ENCODE measurements at regions not wholly inside any gene's neighbourhood (a gene's known extent, or its start where the extent isn't known, plus 50 kb on each side); places are given as distances from the start of the nearest gene placed in this dataset.

DNA sequence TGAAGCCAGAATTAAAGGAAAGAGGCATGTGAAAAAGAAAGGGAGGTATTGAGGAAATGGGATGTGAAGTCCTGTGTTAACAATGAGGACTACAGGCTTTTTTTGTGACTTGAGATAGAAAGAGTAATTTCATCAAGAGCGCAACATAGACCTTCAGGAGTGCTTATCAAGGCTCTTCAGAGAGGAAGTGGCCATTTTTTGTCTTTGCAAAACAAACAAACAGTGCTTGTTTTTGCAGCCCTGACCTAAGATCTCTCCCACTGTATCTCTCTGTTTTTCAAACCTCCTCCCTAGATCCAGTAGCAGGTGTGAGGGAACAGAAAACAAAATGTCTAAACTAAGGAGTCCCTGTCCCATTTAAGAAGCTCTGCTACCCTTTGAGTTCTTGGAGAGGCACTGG lies 710.3 kb upstream of the MARCKS start:
- DNase-seq (ENCODE audit: low read depth), result no peak

DNA sequence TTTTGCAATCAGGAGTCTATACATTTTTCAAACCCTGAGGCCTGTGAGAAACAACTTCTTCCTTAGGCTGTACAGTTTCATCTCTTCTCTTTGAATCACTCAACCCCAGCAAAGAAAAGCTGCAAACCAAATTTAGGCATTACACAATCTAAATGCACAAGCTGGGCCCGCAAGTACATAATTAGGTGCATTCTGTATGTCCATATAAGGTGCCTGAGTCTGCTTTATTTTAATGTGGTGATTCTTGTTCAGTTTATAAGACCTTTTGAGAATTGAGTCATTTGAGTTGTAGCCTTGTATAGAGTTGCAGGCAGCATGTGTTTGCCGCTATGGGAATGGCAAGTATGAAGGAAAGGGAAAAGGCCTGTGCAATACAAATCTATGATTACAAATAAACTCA lies 709.6 kb upstream of the MARCKS start:
- DNase-seq (ENCODE audit: low read depth), result no peak

DNA sequence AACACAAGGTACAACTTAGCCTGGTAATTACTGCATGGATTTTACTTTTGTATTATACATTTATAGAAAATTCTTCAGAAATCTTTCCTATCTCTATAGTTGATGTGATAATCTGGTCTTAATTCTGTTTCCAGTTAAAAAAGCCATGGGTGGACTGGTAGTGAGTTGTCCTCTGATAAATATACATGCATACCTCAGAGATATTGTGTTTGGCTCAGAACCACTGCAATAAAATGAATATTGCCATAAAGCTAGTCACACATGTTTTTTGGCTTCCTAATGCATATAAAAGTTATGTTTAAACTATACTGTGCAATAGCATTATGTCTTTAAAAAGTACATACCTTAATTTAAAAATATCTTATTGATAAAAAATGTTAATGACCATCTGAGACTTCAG lies 708.6 kb upstream of the MARCKS start:
- no peak for DNase-seq (ENCODE audit: low read depth)

DNA sequence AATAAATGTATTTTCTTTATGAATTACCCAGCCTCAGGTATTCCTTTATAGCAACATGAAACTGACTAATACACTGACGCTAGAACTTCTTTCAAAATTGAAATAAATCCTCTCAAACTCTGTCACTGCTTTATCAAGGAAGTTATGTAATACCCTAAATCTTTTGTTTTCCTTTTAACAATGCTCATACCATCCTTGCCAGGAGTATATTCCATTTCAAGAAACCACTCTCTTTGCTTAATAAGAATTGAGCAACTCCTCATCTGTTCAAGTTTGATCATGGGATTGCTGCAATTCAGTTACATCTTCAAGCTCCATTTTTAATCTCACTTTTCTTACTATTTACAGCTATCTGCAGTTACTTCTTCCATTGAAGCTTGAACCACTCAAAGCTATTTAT lies 707.6 kb upstream of the MARCKS start:
- DNase-seq (ENCODE audit: low read depth), result no peak

DNA sequence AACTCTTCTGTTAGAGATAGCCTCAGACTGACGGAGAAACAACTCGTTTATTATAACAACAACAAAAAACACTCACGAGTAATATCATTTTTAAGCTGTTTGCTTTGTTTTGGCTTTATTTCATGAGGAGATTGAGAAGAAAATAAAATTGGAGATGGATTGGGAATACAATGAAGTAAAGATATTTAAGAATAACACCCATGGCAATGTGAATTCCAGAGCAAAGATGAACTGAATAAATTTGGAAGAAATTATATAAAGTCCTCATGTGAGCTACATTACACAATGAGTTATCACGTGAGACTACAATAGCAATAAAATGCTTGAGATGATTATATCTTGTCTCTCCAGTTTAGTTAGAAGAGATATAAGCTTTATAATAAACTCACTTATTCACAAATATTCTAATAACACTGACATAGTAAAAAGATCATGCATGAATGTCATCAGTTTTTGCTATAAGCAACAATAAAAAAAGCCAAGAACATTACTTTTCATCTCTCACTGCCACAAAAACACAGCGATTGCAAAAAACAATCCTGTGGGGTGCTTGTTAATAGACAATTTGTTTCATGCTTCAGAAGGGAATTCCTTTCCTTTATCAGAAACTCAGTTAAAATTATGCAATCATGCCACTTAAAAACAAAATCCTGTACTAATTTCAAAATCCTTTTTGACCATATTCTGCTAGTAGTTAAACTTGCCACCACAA lies 696.7 kb upstream of the MARCKS start:
- DNase-seq (ENCODE audit: low read depth), result no peak

DNA sequence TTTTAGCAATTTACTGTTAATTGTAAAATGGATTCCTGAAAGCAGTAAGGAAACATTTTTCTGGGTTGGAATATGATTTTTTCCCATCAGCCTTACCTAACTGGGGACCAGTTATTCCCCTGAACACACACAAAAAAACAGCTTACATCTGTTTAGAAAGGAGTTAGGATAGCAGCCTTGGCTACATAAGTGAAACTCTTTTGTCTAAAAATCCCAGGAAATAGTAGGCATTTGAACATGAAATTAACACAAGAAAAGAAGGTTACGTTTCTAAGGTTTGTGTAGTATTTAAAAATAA lies 696.2 kb upstream of the MARCKS start:
- DNase-seq (ENCODE audit: low read depth), result no peak

DNA sequence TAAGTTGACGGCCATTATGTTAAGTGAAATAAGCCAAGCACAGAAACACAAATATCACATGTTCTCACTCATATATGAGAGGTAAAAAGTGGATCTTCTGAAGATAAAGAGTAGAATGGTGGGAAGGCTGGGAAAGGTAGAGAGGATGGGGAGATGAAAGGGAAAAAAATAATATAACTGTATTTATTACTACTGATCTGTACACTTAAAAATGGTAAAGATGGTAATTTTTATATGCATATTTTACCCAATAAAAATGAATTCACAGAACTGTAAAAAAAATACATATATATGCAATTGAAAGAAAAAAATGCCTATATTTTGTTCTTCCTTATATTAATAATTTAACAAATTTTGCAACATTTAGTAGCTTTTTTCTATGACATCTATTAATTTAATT lies 694.4 kb upstream of the MARCKS start:
- no peak for DNase-seq (ENCODE audit: low read depth)

DNA sequence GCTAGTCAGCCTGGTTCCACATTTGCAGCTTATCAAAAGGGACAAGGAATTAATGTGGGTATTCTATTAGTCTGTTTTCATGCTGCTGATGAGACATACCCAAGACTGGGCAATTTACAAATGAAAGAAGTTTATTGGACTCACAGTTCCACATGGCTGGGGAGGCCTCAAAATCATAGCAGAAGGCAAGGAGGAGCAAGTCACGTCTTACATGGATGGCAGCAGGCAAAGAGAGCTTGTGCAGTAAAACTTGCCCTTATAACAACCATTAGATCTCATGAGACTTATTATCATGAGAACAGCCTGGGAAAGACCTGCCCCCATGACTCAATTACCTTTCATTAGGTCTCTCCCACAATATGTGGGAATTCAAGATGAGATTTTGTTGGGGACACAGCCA lies 689.1 kb upstream of the MARCKS start:
- no peak for DNase-seq (ENCODE audit: low read depth)

DNA sequence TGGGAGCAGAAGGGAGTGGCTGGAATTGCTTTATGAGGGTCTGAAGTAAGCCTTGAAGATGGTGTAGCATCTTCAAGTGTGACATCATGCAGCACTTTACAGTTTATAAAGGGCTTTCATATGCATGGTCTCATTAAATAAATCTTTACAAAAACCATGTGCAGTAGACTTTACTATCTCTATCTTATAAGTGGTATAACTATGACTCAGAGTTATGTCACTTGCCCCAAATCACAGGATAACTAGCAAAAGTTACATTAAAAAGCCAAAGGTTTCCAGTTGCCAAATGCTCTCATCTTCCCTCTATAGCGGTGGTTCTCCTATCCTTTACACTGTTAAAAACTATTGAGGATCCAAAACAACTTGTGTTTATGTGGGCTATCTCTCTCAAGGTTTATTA lies 687.7 kb upstream of the MARCKS start:
- DNase-seq (ENCODE audit: low read depth), result no peak

DNA sequence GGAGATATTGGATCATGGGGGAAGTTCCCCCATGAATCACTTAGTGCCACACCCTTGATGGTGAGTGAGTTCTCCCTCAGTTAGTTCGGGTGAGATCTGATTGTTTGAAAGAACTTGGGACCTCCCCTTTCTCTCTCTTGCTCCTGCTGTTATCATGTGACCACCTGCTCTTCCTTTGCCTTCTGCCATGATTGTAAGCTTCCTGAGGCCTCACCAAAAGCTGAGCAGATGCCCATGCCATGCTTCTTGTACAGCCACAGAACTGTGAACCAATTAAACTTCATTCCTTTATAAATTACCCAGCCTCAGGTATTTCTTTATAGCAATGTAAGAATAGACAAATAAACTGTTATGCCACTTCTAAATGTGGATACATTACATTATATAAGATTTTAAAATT lies 686.7 kb upstream of the MARCKS start:
- no peak for DNase-seq (ENCODE audit: low read depth)

DNA sequence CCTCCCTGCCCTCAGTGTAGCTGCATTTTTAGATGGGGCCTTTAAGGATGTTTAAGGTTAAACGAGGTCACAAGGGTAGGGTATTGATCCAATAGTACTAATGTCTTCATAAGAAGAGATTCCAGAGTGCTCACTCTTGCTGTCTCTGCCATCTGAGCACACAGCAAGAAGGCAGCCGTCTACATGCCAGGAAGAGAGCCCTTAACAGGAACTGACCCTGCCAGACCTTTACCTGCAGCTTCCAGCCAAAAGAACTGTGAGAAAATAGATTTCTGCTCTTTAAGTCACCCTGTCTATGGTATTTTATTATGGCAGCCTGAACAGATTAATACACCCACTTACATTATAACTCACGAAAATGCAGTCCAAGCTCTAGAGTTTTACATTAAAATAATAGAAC lies 685.3 kb upstream of the MARCKS start:
- DNase-seq (ENCODE audit: low read depth), result no peak

DNA sequence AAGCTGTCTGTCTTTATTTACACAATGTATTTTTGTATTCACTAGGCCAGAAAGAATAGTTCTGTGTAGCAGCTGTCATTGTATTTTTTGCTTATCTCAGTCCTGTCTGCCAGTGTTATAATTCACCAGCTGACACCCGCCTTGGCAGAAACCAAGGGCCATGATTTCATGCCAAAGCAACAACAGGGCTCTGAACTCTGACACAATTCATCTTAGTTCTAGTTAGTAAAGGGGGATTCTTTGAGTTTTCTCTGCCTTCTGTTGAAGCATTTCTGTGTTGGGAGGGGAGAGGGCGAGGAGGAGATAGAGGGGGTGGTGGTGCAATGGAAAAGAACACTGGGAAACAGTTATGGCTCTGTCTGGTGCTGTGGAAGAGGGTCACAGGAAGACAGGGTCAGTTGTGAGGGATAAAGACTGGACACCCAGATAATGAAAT lies 684.6 kb upstream of the MARCKS start:
- DNase-seq (ENCODE audit: low read depth), result no peak

DNA sequence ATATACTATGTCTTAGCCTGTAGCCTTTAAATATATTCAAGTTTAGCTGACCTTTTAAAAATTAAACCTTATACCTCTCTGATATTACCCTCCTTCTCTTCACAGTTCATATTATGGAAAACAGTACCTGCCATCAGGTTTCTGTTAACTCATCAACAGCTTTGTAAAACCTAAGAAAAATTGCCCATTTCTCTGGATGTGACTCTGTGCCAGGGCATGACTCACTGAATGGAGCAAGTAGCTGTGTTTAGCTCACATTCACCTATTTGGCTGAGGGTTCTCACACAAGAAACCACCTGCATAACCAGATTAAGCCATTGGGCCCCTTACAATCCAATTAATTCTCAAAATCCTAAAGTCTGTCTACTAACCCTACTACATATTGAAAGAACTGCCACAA lies 678.8 kb upstream of the MARCKS start:
- no peak for DNase-seq (ENCODE audit: low read depth)

DNA sequence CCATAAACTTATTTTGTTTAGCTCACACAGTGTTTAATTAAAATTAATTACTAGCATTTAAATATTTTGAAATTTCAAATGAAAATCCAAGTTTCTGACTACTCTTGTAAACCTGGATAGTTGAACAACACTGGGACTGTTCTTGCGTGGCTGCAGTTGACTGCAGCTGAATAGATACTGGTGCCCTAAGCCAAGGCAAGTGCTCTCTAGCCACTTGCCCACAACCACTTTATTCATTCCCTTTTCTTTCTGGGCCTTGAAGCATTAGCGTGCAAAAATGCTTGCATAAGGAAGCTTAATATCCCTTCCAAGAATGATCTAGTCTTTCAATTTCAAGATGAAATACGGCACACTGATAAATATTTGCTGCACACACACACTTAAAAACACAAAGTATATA lies 676.0 kb upstream of the MARCKS start:
- no peak for DNase-seq (ENCODE audit: low read depth)

DNA sequence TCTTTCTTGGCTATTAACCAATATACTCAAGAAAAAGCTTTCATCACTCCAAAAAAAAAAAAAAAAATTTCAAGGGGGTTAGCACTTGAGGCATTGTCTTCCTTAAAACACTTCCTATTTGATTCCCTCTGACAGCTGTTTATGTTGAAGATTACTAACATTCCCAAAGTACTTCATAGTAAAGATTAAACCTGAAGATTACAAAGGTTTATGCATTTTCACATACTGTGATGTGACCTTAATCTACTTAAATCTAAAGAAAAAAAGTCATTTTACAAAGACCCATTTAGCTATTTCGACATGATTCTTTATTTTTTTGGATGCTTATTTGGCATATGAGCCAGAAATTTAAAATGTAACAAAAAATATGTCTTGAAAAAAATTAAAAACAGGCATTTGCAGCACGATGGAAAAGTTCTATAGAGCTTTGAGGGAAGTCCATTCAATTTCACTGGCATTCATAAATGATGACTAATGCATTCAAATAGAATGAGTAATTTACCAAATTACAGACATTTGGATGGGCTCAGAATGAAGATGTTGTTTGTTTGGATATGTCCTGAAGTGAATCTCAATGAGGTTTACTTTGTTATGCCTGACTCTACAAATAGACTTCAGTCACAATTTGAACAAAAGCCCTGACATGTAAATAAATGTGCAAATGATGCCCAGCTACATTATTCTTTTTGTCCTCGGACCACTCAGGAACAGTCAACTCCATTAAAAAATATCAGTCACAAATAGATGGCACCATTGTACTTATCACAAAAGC lies 674.6 kb upstream of the MARCKS start:
- DNase-seq (ENCODE audit: low read depth), result no peak

DNA sequence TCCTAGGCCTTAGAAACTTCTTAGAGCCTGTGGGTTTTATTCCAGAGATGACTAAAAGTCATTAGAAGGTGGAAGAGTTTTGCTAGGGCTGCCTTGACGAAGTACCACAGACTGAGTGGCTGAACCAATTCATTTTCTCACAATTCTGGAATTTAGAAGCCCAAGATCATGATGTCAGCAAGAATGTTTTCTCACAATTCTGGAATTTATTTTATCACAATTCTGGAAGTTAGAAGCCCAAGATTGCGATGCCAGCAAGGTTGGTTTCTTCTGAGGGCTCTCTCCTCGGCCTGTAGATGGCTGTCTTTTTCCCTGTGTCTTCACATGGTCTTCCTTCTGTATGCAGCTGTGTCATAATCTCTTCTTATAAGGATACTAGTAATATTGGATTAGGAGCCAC lies 672.9 kb upstream of the MARCKS start:
- no peak for DNase-seq (ENCODE audit: low read depth)

DNA sequence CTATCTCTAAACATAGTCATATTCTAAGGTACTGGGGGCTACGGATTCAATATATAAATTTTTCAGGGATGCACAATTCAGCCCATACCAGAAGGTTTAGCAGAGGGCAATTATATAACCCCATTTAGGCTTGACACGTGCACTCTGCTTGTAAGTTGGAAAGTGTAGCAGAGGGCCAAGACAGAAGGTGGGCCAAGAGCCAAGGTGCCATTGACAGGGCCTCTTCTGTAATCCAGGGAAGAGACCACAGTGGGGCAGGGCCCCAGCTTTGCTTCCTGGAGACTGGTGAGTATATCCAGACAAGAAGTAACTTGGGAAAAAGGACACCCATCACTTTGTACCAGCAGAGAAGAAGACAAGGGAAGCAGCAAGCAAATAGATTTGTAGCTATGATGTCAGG lies 672.4 kb upstream of the MARCKS start:
- no peak for DNase-seq (ENCODE audit: low read depth)

DNA sequence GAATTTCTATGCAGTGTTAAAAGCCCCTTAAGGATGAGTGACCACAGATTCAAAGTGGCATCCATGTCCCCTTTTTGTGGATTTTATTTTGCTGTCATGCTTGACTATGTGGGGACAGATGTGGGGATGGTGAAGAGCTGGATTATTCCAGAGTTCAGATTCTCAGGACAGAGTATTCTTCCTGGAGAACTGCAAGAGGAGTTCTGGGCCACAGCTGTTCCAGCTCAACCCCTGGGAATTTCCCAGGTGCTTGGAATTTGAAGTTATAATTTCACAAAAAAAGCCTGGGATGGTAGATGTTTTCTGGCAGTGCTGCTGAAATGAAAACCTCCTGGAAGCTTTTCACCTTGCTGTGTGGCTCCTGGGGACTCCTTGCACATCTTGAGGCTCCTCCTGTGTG lies 671.8 kb upstream of the MARCKS start:
- DNase-seq (ENCODE audit: low read depth), result no peak

DNA sequence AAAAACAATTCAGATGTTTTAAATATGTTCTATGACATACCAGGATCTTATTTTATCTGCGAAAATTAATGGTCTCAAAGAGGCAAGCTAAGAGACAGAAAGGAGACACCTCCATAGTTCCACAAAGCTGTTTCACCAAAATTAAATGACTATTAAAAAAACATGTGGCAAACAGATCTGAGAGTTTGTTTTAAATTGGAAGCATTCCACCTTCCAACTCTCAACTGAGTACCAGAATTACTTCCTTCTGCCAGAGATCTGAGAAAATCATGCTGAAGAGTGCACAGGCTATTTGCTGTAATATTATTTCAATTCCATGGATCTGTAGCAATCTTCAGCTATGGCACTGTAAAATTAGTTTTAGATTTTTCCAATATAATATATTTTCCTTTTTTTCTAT lies 669.5 kb upstream of the MARCKS start:
- DNase-seq (ENCODE audit: low read depth), result no peak

DNA sequence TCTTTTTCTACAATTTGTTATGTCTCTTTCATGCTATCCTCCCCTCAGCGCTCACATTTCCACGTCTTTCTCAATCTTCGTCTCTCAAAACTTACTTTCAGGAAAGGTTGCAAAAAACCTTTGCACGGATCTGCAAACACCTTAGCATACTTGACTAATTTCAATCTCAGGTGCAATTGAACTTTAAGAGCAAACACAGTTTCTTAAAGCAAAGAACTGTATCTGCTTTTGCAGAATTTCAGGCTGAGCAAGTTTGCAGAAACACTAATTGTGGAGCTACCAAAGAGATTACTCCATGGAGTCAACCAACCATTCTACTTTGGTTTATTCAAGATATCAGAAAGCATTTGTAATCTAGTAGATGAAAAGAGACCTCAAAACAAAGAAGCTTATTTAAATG lies 668.2 kb upstream of the MARCKS start:
- no peak for DNase-seq (ENCODE audit: low read depth)

DNA sequence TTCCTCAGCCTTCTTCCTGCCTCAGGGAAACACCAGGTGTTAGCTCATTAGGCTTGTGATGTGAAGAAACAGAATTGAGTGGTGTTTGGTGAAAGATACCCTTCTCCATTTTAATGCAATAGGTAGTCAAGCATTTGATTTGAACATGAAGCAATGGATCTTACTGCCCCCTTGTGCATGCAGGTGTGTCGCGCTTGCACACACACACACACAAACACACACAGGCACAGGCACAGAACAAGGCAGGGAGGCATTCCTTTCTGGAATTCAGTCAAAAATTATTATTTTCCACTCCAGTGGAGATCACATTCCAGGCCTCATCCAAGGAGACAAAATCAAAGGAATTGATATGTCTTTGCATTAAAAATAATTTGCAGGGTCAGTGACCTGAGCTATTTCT lies 667.0 kb upstream of the MARCKS start:
- DNase-seq (ENCODE audit: low read depth), result no peak

DNA sequence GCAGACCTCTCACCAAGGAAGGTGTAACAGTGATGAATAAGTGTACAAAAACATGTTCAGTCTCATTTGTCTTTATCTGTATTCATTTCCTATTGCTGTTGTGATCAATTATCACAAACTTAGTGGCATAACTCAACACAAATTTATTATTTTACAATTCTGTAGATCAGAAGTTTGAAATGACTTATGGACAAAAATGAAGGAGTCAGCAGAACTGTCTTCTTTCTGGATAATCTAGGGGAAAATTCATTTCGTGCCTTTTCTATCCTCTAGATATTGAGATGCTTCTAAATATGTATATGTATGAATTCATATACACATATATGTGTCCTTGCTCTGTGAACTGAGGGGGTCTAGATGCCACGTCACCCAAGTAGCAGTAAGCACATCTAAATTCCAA lies 663.1 kb upstream of the MARCKS start:
- DNase-seq (ENCODE audit: low read depth), result no peak

DNA sequence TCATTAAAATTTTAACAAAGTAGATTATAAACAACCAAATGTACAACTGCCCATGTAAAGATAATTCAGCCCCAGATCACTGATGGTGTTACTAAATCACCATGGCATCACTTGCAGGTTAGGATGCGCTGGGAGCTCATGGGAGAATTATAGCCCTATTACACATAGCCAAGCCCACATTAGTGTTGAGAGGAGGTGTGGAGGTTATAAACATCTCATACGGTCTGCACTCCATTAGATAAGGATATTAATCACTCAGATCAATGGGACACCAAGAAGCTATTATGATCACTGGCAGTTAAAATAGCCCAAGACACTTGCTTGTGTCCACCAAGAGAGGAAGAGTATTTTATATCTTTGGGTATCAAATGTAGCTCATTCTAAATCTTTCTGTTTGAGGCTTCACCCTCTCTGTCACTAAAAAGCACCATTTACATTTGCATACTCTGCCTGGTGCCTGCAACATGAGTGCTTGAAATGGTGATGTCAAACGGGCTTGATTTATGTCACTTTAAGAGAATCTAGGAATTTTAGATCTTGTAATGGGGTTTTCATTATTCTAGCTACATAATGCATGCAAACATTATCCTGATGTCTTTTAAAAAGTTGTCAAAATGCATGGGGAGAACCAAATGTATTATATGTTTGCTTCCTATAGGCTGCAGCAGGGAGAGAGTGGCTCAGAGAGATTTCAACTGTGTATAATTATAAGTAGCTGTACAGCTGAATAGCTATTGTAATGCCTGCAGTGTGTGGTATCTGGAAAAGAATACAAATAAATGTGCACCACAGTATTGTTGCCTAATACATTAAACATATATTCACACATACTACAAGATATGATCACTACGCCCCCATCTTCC lies 654.1 kb upstream of the MARCKS start:
- no peak for DNase-seq (ENCODE audit: low read depth)
